ENCODE measurements at regions not wholly inside any gene's neighbourhood (a gene's known extent, or its start where the extent isn't known, plus 50 kb on each side); places are given as distances from the start of the nearest gene placed in this dataset.
A peak's percentile ranks its signal among the peaks of the same experiment; 100 is the strongest.
"Not testable (repeated sequence)": the region's sequence is repeated elsewhere in the genome, so short reads cannot be mapped to it uniquely, and the experiment has no call there.

DNA sequence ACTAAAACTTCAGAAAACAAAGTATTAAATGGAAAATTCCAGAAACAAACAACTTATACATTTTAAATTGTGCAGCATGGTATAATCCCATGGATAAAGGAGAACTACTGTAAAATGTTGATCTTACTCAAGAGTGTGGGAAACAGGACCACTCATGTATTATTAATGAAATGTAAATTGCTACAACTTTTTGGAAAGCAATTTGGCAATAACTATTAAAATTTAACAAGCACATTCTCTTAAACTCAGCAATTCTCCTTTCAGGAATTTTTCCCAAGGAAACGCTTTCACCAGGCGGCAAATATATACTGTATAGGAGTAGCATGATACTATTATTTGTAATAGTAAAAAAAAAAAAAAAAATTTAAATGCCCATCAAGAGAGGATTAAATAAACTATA lies 284.5 kb upstream of the AMIGO2 start:
- Mint-ChIP-seq H3K9me3 (ENCODE audit: insufficient read depth) (peaks cover 2% of the 10 kb centered on the region), H3K27me3 (ENCODE audit: low read depth) (no peaks in the 10 kb centered on the region), H3K27ac (no peak overlapping the region), H3K4me3 (no peak overlapping the region), H3K36me3 (ENCODE audit: low read depth) (peaks cover 12% of the 10 kb centered on the region), H3K4me1 (ENCODE audit: low read depth) (peaks cover 42% of the 10 kb centered on the region)
- ChIA-PET POLR2A (interaction anchor here (0.7 to 6.1 kb wide), 5 partner anchors 25 to 1150 kb away, joined by 3 to 129 read pairs (median 4); no protein-coding TSS in a partner anchor), CTCF (interaction anchor here (1.0 to 5.8 kb wide), 5 partner anchors 13 to 285 kb away, joined by 3 to 53 read pairs (median 4); partner anchors contain the start of genes AMIGO2 and PCED1B)
- no peak for ATAC-seq
- DNase-seq, result no peak

DNA sequence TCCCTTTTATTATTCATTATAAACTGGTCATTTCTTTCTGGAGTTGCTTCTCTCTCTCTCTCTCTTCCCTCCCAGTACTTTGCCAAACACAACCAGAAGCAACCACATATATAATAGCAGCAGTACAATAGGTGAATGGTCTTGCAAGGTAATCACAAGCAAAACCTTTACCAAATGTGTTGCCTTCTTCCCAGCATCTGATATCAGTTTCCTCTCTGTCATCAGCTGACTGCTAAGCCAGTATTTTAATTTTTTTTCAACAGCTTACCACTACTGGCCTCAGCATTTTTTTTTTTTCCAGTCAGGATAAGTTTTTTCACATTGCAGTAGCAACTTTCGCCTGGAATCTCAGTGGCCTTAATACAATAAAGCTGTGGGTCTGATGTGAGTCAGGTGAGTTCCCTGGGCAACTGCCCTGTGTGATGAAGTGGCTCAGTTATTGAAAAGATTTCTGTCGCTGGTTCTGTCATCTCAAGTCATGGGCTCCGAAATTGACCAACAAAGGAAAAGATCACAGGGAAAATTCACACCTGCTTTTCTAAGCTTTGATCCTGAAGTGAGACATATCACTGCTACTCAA lies 282.5 kb upstream of the AMIGO2 start:
- H3K4me1 Mint-ChIP-seq (ENCODE audit: low read depth), result peaks cover 54% of the 10 kb centered on the region
- peak overlapping the region; percentile 75 for H3K4me3 Mint-ChIP-seq
- peak overlapping the region; percentile 98 for H3K27ac Mint-ChIP-seq
- peaks cover 8% of the 10 kb centered on the region for H3K9me3 Mint-ChIP-seq (ENCODE audit: insufficient read depth)
- CTCF ChIA-PET, result interaction anchor here (0.7 to 5.8 kb wide), 6 partner anchors 9 to 476 kb away, joined by 3 to 53 read pairs (median 3); no protein-coding TSS in a partner anchor
- POLR2A ChIA-PET, result interaction anchor here (0.9 to 6.1 kb wide), 9 partner anchors 8 to 155 kb away, joined by 3 to 129 read pairs (median 5); no protein-coding TSS in a partner anchor
- H3K27me3 Mint-ChIP-seq (ENCODE audit: low read depth), result no peaks in the 10 kb centered on the region
- ATAC-seq, result no peak
- DNase-seq, result no peak
- peaks cover 24% of the 10 kb centered on the region for H3K36me3 Mint-ChIP-seq (ENCODE audit: low read depth)

DNA sequence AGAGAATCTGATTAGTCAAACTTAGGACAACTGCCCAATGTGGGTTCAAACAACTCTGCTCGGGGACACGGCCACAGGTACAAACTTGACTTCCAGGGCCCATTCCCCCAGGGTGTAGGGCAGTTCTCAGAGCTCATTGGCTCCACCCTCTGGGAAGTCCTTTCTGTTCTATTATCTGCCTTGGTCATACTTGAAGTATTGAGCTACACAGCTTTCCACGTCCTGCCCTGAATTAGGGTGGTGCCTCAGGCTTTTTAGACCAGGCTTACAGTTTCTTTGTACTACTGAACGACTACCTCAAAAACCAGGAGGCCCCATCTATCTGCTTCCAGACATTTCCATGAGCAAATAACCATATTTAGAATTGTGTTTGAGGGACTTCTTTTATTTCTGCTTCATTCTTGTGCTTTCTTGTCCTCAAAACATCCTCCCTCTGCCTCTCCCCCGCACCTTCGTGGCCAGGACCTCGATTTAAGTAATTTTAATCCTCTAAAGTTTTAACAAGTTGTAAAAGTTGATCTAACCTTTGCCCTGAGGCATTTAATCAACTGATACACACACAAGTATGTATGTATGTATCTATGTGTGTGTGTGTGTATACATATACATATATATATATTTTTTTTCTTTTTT lies 281.7 kb upstream of the AMIGO2 start:
- peaks cover 60% of the 10 kb centered on the region for H3K4me1 Mint-ChIP-seq (ENCODE audit: low read depth)
- H3K27ac Mint-ChIP-seq, result peak overlapping the region; percentile 98
- H3K36me3 Mint-ChIP-seq (ENCODE audit: low read depth), result peaks cover 28% of the 10 kb centered on the region
- H3K9me3 Mint-ChIP-seq (ENCODE audit: insufficient read depth), result peaks cover 8% of the 10 kb centered on the region
- ATAC-seq, result peak; percentile 77
- POLR2A ChIA-PET, result interaction anchor here (0.6 to 6.1 kb wide), 12 partner anchors 9 to 171 kb away, joined by 3 to 129 read pairs (median 5); no protein-coding TSS in a partner anchor
- no peaks in the 10 kb centered on the region for H3K27me3 Mint-ChIP-seq (ENCODE audit: low read depth)
- peak; percentile 70 for DNase-seq
- peak overlapping the region; percentile 75 for H3K4me3 Mint-ChIP-seq
- CTCF ChIA-PET, result interaction anchor here (0.7 to 5.8 kb wide), 12 partner anchors 9 to 477 kb away, joined by 3 to 53 read pairs (median 4); partner anchors contain the start of genes AMIGO2 and PCED1B

DNA sequence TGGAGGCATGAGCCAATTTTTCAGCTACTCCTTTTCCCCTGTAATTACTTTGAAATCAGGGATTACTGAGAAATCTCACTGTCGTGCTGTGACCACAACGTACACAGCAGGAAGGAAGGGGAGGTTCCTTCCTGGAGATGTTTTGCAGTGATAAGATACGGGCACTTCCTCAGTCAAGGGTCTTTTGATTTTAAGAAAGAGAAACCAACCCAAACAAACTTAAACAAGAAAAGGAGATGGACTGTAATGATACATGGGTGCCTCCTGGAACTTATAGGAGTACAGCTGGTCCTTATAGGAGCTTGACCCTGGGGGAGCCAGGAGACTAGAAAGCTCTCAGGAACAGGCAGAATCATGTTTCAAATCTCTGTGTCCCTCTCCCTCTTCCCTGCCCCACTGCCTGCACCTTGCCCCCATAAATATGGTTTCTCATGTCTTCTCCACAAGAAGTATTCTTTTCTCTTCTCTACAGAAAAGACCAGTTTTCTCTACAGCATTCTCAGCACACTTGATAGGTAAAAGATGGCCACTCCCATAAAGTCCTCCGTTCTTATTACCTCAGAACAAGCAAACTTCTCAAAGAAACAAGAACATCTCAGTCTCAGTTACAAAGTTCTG lies 281.1 kb upstream of the AMIGO2 start:
- DNase-seq, result peak; percentile 66
- Mint-ChIP-seq H3K27me3 (ENCODE audit: low read depth) (no peaks in the 10 kb centered on the region), H3K4me1 (ENCODE audit: low read depth) (peaks cover 66% of the 10 kb centered on the region), H3K9me3 (ENCODE audit: insufficient read depth) (peaks cover 8% of the 10 kb centered on the region), H3K27ac (peak overlapping the region; percentile 98), H3K4me3 (peak overlapping the region; percentile 75), H3K36me3 (ENCODE audit: low read depth) (peaks cover 34% of the 10 kb centered on the region)
- ChIA-PET POLR2A (interaction anchor here (0.6 to 6.1 kb wide), 12 partner anchors 20 to 328 kb away, joined by 3 to 129 read pairs (median 5); no protein-coding TSS in a partner anchor), CTCF (interaction anchor here (0.6 to 5.8 kb wide), 11 partner anchors 8 to 282 kb away, joined by 3 to 53 read pairs (median 4); partner anchors contain the start of genes AMIGO2 and PCED1B)
- ATAC-seq, result peak; percentile 72

DNA sequence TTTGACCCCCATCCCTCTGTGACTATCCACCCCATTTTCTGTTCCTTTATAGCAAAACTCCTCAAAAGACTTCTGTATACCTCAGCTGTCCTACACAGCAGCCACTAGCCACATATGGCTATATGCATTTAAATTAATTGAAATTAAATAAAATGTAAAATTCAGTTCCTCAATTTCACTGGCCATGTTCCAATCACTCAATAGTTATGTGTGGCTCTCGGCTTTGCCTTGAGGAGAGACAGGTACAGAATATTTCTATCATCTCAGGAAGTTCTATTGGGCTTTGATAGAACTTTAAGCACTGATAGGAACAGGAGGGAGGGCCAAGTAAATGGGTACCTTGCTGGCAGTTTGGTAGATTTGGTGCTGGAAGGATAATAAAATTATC lies 280.3 kb upstream of the AMIGO2 start:
- POLR2A ChIA-PET, result interaction anchor here (1.3 to 6.1 kb wide), 6 partner anchors 28 to 328 kb away, joined by 3 to 129 read pairs (median 16); no protein-coding TSS in a partner anchor

DNA sequence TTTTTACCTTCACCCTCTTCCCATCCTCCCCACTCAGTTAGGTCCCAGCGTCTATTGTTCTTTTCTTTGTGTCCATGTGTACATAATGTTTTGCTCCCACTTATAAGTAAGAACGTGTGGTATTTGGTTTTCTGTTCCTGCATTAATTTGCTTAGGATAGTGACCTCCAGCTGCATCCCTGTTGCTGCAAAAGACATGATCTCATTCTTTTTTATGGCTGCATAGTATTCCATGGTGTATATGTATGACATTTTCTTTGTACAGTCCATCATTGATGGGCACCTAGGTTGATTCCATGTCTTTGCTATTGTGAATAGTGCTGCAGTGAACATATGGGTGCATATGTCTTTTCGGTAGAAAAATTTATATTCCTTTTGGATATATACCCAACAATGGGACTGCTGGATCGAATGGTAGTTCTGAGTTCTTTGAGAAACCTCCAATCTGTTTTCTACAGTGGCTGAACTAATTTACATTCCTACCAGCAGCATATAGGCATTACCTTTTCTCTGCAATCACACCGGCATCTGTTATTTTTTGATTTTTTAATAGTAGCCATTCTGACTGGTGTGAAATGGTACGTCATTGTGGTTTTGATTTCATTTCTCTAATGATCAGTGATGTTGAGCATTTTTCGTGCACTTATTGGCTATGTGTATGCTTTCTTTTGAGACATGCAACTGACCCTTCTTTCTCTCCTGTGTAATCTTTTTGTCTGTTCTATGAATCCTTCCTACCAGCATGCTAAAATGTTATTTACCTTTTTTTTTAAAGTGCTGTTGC lies 279.7 kb upstream of the AMIGO2 start:
- peaks cover 12% of the 10 kb centered on the region for H3K9me3 Mint-ChIP-seq (ENCODE audit: insufficient read depth)
- H3K27ac Mint-ChIP-seq, result peak overlapping the region; percentile 73
- H3K36me3 Mint-ChIP-seq (ENCODE audit: low read depth), result peaks cover 31% of the 10 kb centered on the region
- CTCF ChIA-PET, result interaction anchor here (5.8 kb wide), 1 partner anchor 37 kb away, joined by 53 read pairs; no protein-coding TSS in a partner anchor
- ATAC-seq (no peak), DNase-seq (no peak)
- POLR2A ChIA-PET, result interaction anchor here (1.3 to 6.1 kb wide), 3 partner anchors 31 to 327 kb away, joined by 3 to 129 read pairs (median 26); no protein-coding TSS in a partner anchor
- H3K27me3 Mint-ChIP-seq (ENCODE audit: low read depth), result no peaks in the 10 kb centered on the region
- no peak overlapping the region for H3K4me3 Mint-ChIP-seq
- H3K4me1 Mint-ChIP-seq (ENCODE audit: low read depth), result peaks cover 72% of the 10 kb centered on the region

More for the DNA sequence above, 280.3 kb upstream of the AMIGO2 start:
- Mint-ChIP-seq H3K27ac (peak overlapping the region; percentile 98), H3K4me3 (peak overlapping the region; percentile 75), H3K36me3 (ENCODE audit: low read depth) (peaks cover 33% of the 10 kb centered on the region), H3K4me1 (ENCODE audit: low read depth) (peaks cover 72% of the 10 kb centered on the region), H3K27me3 (ENCODE audit: low read depth) (no peaks in the 10 kb centered on the region), H3K9me3 (ENCODE audit: insufficient read depth) (peaks cover 8% of the 10 kb centered on the region)
- ATAC-seq (no peak), DNase-seq (no peak)
- CTCF ChIA-PET, result interaction anchor here (1.6 to 5.8 kb wide), 3 partner anchors 13 to 167 kb away, joined by 6 to 53 read pairs (median 10); no protein-coding TSS in a partner anchor

DNA sequence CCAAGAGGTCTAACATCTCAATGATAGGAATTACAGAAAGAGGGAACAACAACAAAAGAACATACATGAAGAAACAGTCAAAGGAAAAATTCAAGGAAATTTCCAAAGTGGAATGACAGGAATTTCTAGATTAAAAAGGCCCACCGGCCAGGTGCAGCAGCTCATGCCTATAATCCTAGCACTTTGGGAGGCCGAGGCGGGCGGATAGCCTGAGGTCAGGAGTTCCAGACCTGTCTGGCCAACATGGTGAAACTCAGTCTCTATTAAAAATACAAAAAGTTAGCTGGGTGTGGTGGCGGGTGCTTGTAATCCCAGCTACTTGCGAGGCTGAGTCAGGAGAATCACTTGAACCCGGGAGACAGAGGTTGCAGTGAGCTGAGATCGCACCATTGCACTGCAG lies 277.2 kb upstream of the AMIGO2 start:
- H3K27ac Mint-ChIP-seq, result peak overlapping the region; percentile 88
- peaks cover 40% of the 10 kb centered on the region for H3K36me3 Mint-ChIP-seq (ENCODE audit: low read depth)
- H3K4me3 Mint-ChIP-seq; DNase-seq; H3K27me3 Mint-ChIP-seq (ENCODE audit: low read depth); ATAC-seq: not testable (repeated sequence)
- POLR2A ChIA-PET, result interaction anchor here (0.7 to 1.6 kb wide), 4 partner anchors 34 to 141 kb away, joined by 4 to 10 read pairs (median 6); no protein-coding TSS in a partner anchor
- peaks cover 12% of the 10 kb centered on the region for H3K9me3 Mint-ChIP-seq (ENCODE audit: insufficient read depth)
- CTCF ChIA-PET, result interaction anchor here (0.9 to 1.5 kb wide), 4 partner anchors 16 to 158 kb away, joined by 3 to 4 read pairs (median 3); no protein-coding TSS in a partner anchor
- H3K4me1 Mint-ChIP-seq (ENCODE audit: low read depth), result peaks cover 75% of the 10 kb centered on the region

DNA sequence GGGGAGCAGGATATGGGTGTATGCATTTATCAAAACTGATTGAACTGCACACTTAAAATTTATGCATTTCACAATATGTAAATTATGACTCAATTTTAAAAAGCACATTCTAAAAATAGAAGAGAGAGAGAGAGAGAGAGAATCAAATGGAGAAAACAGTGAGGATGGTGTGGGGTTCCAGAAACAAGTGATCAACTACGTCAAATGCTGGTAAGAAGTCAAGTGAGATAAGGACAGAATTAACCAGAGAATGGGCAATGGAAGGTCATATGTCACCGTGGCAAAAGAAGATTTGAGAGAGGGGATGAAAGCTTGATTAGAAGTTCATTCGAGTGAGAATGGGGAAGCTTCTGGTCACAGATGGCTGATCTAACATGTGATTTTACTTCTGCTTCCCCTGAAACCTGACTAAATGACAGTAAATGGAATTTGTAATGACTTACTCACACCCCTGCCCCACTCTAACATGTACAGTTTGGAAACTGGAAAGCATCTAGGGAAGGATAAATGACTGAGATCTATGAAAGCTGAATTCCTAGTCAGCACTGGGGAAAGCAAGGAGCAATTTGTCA lies 276.5 kb upstream of the AMIGO2 start:
- DNase-seq, result peak; percentile 31
- Mint-ChIP-seq H3K4me1 (ENCODE audit: low read depth) (peaks cover 74% of the 10 kb centered on the region), H3K27me3 (ENCODE audit: low read depth) (no peaks in the 10 kb centered on the region), H3K9me3 (ENCODE audit: insufficient read depth) (peaks cover 12% of the 10 kb centered on the region), H3K4me3 (peak overlapping the region; percentile 59), H3K27ac (peak overlapping the region; percentile 88), H3K36me3 (ENCODE audit: low read depth) (peaks cover 40% of the 10 kb centered on the region)
- ATAC-seq, result no peak
- ChIA-PET POLR2A (interaction anchor here (0.6 to 1.6 kb wide), 7 partner anchors 24 to 140 kb away, joined by 3 to 10 read pairs (median 4); no protein-coding TSS in a partner anchor), CTCF (interaction anchor here (0.9 to 1.7 kb wide), 6 partner anchors 16 to 157 kb away, joined by 3 to 9 read pairs (median 3); no protein-coding TSS in a partner anchor)

DNA sequence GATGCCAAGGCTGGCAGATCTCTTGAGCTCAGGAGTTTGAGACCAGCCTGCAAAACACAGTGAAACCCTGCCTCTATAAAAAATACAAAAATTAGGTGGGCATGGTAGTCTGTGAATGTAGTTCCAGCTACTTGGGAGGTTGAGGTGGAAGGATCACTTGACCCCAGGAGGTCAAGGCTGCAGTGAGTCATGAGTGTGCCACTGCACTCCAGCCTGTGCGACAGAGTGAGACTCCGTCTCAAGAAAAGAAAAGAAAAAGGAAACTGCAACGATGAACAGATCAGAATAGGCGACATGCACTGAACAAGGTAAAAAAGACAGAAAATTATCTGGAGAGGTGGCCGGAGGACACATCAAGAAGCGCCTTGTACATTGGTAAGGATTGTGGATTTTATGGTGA lies 273.7 kb upstream of the AMIGO2 start:
- Mint-ChIP-seq H3K27ac (peak overlapping the region; percentile 80), H3K36me3 (ENCODE audit: low read depth) (peaks cover 34% of the 10 kb centered on the region), H3K4me3 (peak overlapping the region; percentile 63), H3K27me3 (ENCODE audit: low read depth) (no peaks in the 10 kb centered on the region), H3K4me1 (ENCODE audit: low read depth) (peaks cover 78% of the 10 kb centered on the region), H3K9me3 (ENCODE audit: insufficient read depth) (peaks cover 9% of the 10 kb centered on the region)
- ATAC-seq (no peak), DNase-seq (no peak)
- ChIA-PET CTCF (interaction anchor here (1.2 kb wide), 1 partner anchor 44 kb away, joined by 5 read pairs; no protein-coding TSS in a partner anchor), POLR2A (interaction anchor here (0.6 to 1.1 kb wide), 2 partner anchors 47 to 146 kb away, joined by 3 to 4 read pairs; no protein-coding TSS in a partner anchor)

DNA sequence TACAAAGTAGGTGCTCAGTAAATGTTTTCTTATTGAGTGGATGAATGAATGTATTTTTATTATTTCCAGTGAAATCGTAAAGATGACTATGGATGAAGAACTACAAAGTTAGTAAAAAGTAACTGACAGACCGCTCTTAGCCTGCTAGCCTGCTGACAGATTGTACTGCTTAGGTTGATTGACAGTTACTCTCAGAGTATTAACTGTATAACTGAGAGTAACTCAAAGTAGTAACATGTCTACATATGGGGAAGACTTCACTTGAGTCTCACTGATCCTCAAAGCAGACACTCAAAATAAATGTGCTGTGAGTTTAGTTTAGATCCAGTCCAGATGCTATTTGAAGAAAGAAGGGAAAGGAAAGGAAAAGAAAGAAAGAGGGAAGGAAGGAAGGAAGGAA lies 272.3 kb upstream of the AMIGO2 start:
- no peak for DNase-seq
- H3K4me3 Mint-ChIP-seq, result no peak overlapping the region
- peak overlapping the region; percentile 79 for H3K27ac Mint-ChIP-seq
- peaks cover 72% of the 10 kb centered on the region for H3K4me1 Mint-ChIP-seq (ENCODE audit: low read depth)
- ChIA-PET POLR2A (interaction anchor here (1.0 kb wide), 1 partner anchor 138 kb away, joined by 3 read pairs; no protein-coding TSS in a partner anchor), CTCF (interaction anchor here (1.0 to 1.4 kb wide), 2 partner anchors 9 to 45 kb away, joined by 4 to 6 read pairs; no protein-coding TSS in a partner anchor)
- ATAC-seq, result no peak
- peaks cover 29% of the 10 kb centered on the region for H3K36me3 Mint-ChIP-seq (ENCODE audit: low read depth)
- H3K9me3 Mint-ChIP-seq (ENCODE audit: insufficient read depth), result peaks cover 4% of the 10 kb centered on the region
- H3K27me3 Mint-ChIP-seq (ENCODE audit: low read depth), result no peaks in the 10 kb centered on the region
